ENCODE measurements at regions not wholly inside any gene's neighbourhood (a gene's known extent, or its start where the extent isn't known, plus 50 kb on each side); places are given as distances from the start of the nearest gene placed in this dataset.

GRCh38 chr9:22815246-22815645 lies 368.6 kb downstream of the DMRTA1 start:
- TF ChIP-seq CTCF (IDR thresholded peaks at IDR 0.05) (no peak), POLR2A (IDR thresholded peaks at IDR 0.05) (no peak), EP300 (IDR thresholded peaks at IDR 0.05) (no peak)

All from tibial nerve (tissue), 4 donors.